Keratinocyte (primary cell): ENCODE measurements at regions not wholly inside any gene's neighbourhood (a gene's known extent, or its start where the extent isn't known, plus 50 kb on each side); places are given as distances from the start of the nearest gene placed in this dataset.

ENCODE experiments used
- CTCF ChIP-seq, 3 experiments: IDR thresholded peaks in 1 of 3; conservative IDR thresholded peaks in 1 of 3; optimal IDR thresholded peaks in 1 of 3; 2 replicates in 2 of 3; 3 replicates in 1 of 3; pipeline versions ENCODE3 to v1.5.1; 2011; ENCODE audit warnings: low read length in 3 of 3, mild to moderate bottlenecking in 3 of 3, moderate library complexity in 2 of 3, control low read depth in 1 of 3, inconsistent platforms in 1 of 3; ENCODE audit not compliant: insufficient read depth in 2 of 3; ENCODE audit errors: extremely low read depth in 1 of 3
- EZH2 ChIP-seq: IDR thresholded peaks from one replicate; pipeline ENCODE4 v1.6.1; 2012; ENCODE audit warnings: inconsistent platforms, mild to moderate bottlenecking, low read length, moderate library complexity

- TF ChIP-seq CTCF (optimal IDR thresholded peaks at IDR 0.05 in 1 of 3, IDR thresholded peaks at IDR 0.05 in 1 of 3, conservative IDR thresholded peaks at IDR 0.05 in 1 of 3; ENCODE audit: extremely low read depth in 1 of 3, insufficient read depth in 2 of 3, low read length in 3 of 3) (peak in 2 of 3 experiments; percentile 28 to 43), EZH2 (no peak)
Observed at GRCh38 chr10:15427843-15428414, 56.8 kb upstream of the FAM171A1 start.
